ENCODE measurements at regions not wholly inside any gene's neighbourhood (a gene's known extent, or its start where the extent isn't known, plus 50 kb on each side); places are given as distances from the start of the nearest gene placed in this dataset.

DNA sequence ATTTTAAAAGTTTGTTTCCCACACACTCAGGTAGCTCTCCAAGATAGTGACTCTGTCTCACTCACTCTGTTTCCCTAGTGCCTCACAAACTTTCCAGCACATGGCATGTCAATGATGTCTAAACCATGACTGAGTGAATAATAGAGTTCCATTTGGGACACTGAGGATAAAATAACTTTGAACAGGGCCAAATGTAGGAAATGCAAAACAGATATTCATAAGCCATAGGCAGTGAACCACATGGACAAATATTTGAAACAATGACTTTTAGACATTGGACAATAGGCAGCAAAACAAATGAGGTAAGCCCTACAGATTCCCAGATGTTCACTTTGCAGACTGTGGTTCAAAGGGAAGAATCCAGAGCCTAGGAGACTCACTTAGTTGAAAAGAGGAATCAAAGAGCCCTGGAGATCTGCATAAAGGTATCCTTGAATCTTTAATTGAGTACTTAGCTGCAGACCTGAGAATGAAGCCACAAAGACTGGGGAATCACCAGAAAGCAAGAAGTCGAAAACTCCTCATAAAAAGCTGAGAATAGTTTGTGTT is 173.3 kb downstream of the FAM76B start:
- H2BK120ac ChIP-seq (replicated peaks; ENCODE audit: low read depth, low read length): no peak overlapping the region
- H4K5ac ChIP-seq (ENCODE audit: insufficient read length, low read depth, low read length): no peak overlapping the region
- H3K4ac ChIP-seq (replicated peaks; ENCODE audit: insufficient read length, low read depth, low read length): no peak overlapping the region
- CTCF ChIA-PET (ENCODE audit: partially characterized antibody): interaction anchor here (0.5 to 1.5 kb wide), 2 partner anchors 52 to 89 kb away, joined by 3 to 5 read pairs; no protein-coding TSS in a partner anchor
- no peaks in the 10 kb centered on the region for H3K27me3 ChIP-seq (replicated peaks in 1 of 4; ENCODE audit: control insufficient read depth in 3 of 4, extremely low read depth in 1 of 4, insufficient read depth in 3 of 4, low read length in 3 of 4)
- H2BK5ac ChIP-seq (ENCODE audit: low read depth, low read length): no peak overlapping the region
- H2BK12ac ChIP-seq (ENCODE audit: low read depth, low read length): no peak overlapping the region
- H3K27ac ChIP-seq (ENCODE audit: low read depth, low read length): no peak overlapping the region
- H3K23ac ChIP-seq (ENCODE audit: insufficient read length): no peak overlapping the region
- no peak overlapping the region for H3K14ac ChIP-seq (ENCODE audit: insufficient read length)
- H3K9me3 ChIP-seq (ENCODE audit: insufficient read depth in 2 of 2, low read depth in 1 of 2, low read length in 1 of 2): no peaks in the 10 kb centered on the region
- H3K18ac ChIP-seq (ENCODE audit: extremely low read depth, low read length): no peak overlapping the region
- H3K4me3 ChIP-seq (ENCODE audit: extremely low read depth in 1 of 4, insufficient read depth in 2 of 4, low read depth in 3 of 4, low read length in 4 of 4): no peak overlapping the region
- no peak overlapping the region for H4K8ac ChIP-seq (ENCODE audit: extremely low read depth, insufficient read depth, low read length)
- H2BK15ac ChIP-seq (ENCODE audit: low read length): no peak overlapping the region
- H3K79me1 ChIP-seq (ENCODE audit: low read depth, low read length): no peaks in the 10 kb centered on the region
- FAIRE-seq (no peak), DNase-seq (ENCODE audit: low read depth in 1 of 2, low spot score in 2 of 2) (no peak)
- WGBS, 2 experiments (ENCODE audit: extremely low coverage in 1 of 2, insufficient coverage in 1 of 2, insufficient read length in 1 of 2, insufficient replicate concordance in 2 of 2, low coverage in 1 of 2, low lambda C conversion rate in 2 of 2, missing lambda C conversion rate in 1 of 2): 85% methylated on average over 1 of the region's 1 CpG; no CpG with 5 or more reads in 1 of the 2 experiments
- POLR2A ChIA-PET (ENCODE audit: partially characterized antibody): no interaction called here
- no peaks in the 10 kb centered on the region for H3K23me2 ChIP-seq (ENCODE audit: low read depth, low read length)
- H2BK20ac ChIP-seq (ENCODE audit: low read length): no peak overlapping the region
- H3K56ac ChIP-seq (replicated peaks; ENCODE audit: insufficient read length, low read depth, low read length): no peak overlapping the region
- no peak overlapping the region for H3K9ac ChIP-seq (replicated peaks in 1 of 4; ENCODE audit: extremely low read depth in 1 of 4, low read depth in 3 of 4, low read length in 3 of 4)
- H3K4me2 ChIP-seq (ENCODE audit: insufficient read depth in 1 of 2, low read depth in 2 of 2, low read length in 2 of 2): no peak overlapping the region
- H2AK5ac ChIP-seq (ENCODE audit: low read depth, low read length): no peak overlapping the region
- no peaks in the 10 kb centered on the region for H3K36me3 ChIP-seq (ENCODE audit: control insufficient read depth in 2 of 4, insufficient read depth in 4 of 4, low read length in 3 of 4)
- H4K20me1 ChIP-seq (replicated peaks in 1 of 2; ENCODE audit: control insufficient read depth in 1 of 2, insufficient read depth in 2 of 2, low read length in 2 of 2): no peaks in the 10 kb centered on the region
- H4K91ac ChIP-seq (replicated peaks; ENCODE audit: insufficient read length, low read length): no peak overlapping the region
- no peaks in the 10 kb centered on the region; a peak in 1 of 7 replicates for H3K4me1 ChIP-seq (replicated peaks in 1 of 4; ENCODE audit: control insufficient read depth in 3 of 4, insufficient read depth in 4 of 4, low read length in 3 of 4)
- no peaks in the 10 kb centered on the region for H3K79me2 ChIP-seq (ENCODE audit: control insufficient read depth in 1 of 2, insufficient read depth in 2 of 2, low read length in 2 of 2)
- no peak overlapping the region for H2AFZ ChIP-seq (ENCODE audit: low read length)
- TF ChIP-seq CTBP2 (IDR thresholded peaks at IDR 0.05; ENCODE audit: borderline replicate concordance, insufficient read depth, insufficient read length, low read length) (no peak), CHD1 (IDR thresholded peaks at IDR 0.05; ENCODE audit: low read depth, low read length) (no peak), NRF1 (IDR thresholded peaks at IDR 0.05; ENCODE audit: low read depth, low read length) (no peak), TCF12 (IDR thresholded peaks at IDR 0.05; ENCODE audit: low read depth, low read length) (no peak), CHD2 (IDR thresholded peaks at IDR 0.05; ENCODE audit: low read length) (no peak), TAF1 (IDR thresholded peaks at IDR 0.05; ENCODE audit: low read depth, low read length) (no peak), BACH1 (IDR thresholded peaks at IDR 0.05; ENCODE audit: low read length) (no peak), SP1 (IDR thresholded peaks at IDR 0.05; ENCODE audit: low read depth, low read length) (no peak), JUND (IDR thresholded peaks at IDR 0.05; ENCODE audit: low read length) (no peak), SIX5 (IDR thresholded peaks at IDR 0.05; ENCODE audit: low read depth, low read length) (no peak), GTF2F1 (IDR thresholded peaks at IDR 0.05; ENCODE audit: borderline replicate concordance, low read depth, low read length) (no peak), KDM1A (IDR thresholded peaks at IDR 0.05; ENCODE audit: borderline replicate concordance, low read length) (no peak)
- TF ChIP-seq, protein P1, sequence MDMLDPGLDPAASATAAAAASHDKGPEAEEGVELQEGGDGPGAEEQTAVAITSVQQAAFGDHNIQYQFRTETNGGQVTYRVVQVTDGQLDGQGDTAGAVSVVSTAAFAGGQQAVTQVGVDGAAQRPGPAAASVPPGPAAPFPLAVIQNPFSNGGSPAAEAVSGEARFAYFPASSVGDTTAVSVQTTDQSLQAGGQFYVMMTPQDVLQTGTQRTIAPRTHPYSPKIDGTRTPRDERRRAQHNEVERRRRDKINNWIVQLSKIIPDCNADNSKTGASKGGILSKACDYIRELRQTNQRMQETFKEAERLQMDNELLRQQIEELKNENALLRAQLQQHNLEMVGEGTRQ (IDR thresholded peaks at IDR 0.05; ENCODE audit: low read length): no peak
